GM12892 (cell line): ENCODE measurements at regions not wholly inside any gene's neighbourhood (a gene's known extent, or its start where the extent isn't known, plus 50 kb on each side); places are given as distances from the start of the nearest gene placed in this dataset.

Experiments used
- POLR2A ChIP-seq: IDR thresholded peaks from 2 replicates; pipeline ENCODE4 v1.6.1; 2011; ENCODE audit warnings: low read depth, low read length, control low read depth
- POLR2AphosphoS5 ChIP-seq: IDR thresholded peaks from 2 replicates; pipeline ENCODE4 v1.6.1; 2011; ENCODE audit warnings: low read depth, low read length, control low read depth
- TAF1 ChIP-seq: IDR thresholded peaks from 2 replicates; pipeline ENCODE4 v1.6.1; 2011; ENCODE audit warnings: low read depth, mild to moderate bottlenecking, control low read depth, low read length, borderline replicate concordance

DNA sequence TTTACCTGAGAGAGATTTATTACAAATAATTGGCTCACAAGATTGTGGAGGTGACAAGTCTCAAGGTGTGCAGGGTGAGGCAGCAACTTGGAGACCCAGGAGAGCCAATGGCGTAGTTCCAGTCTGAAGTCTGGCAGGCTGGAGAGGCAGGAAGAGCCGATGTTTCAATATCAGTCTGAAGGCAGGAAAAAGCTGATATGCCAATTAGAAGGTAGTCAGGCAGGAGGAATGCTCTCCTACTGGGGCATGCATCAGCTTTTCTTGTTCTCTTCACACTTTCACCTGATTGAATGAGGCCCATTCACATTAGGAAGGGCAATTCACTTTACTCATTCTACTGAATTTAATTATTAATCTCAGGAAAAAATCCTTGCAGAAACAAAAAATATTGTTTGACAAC lies 1351.7 kb upstream of the ADGRL3 start:
- TF ChIP-seq POLR2A (no peak), POLR2AphosphoS5 (no peak), TAF1 (no peak)
